ENCODE measurements at regions not wholly inside any gene's neighbourhood (a gene's known extent, or its start where the extent isn't known, plus 50 kb on each side); places are given as distances from the start of the nearest gene placed in this dataset.
"Not testable (repeated sequence)": the region's sequence is repeated elsewhere in the genome, so short reads cannot be mapped to it uniquely, and the experiment has no call there.

DNA sequence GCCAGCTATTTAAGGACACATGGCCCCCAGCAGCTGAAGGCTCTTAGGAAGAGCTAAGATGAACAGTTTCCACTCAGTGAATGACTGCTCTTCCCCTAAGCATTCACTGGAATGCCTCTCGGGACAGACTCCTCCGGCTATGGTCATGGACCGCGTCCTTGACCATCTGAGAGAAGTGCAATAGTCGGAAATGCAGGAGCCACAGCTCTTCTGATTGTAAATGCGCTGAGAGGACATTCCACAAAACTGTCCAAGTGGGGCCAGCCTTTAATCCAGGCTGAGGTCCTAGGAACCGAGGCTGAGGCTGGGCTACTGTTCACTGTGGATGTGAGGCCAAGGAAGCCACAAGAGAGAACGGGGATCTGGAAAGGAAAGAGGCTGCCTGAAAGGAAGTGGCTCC, 162.0 kb upstream of the TMEM72 start:
- no peak for DNase-seq

DNA sequence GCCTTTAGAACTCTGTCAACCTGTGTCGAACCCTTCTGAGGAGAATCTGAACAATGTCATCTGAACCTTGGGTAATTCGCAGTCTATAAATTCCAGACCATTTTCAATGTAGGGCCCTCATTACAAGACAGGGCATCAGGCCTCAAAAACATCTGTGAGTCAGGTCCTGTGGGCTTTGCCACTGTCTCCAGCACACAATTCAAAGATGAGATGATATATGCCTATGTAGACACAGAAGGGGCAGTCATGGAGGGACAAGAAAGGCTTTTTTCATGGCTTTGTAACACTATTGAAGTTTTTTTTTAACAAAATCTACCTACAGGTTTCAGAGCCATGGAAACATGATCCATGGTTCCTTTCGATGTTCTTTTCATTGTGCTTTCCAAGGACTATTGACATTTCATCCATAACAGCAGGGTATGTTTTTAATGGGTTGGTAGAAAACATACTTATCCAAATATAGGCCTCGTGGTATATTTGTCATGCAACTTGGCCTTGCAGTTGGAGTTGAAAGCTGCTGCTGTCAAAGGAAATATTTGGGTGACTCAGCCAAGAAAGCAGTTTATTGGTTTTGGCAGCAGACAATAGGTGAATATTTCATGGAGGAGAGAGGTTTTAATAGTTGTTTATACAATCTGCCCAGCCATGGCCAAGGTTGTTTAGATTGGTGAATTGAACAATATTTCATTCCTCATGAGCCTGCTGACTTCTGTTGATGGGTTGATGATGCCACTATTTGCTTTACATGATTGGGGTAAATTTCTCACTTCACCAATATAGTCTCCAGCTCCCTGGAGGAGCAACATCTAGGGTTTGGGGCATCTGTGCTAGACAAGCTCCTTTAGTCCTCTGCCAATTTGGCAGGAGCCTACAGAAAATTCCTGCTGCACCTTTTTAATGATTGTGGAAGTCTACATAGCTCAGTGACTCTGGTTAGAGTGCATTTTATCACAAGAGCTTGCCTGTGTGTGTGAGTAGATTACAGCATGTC, 158.4 kb upstream of the TMEM72 start:
- DNase-seq = no peak

DNA sequence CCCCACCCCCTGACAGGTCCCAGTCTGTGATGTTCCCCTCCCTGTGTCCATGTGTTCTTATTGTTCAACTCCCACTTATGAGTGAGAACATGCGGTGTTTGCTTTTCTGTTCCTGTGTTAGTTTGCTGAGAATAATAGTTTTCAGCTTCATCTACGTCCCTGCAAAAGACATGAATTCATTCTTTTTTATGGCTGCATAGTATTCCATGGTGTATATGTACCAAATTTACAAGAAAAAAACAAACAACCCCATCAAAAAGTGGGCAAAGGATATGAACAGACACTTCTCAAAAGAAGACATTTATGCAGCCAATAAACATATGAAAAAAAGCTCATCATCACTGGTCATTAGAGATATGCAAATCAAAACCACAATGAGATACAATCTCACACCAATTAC, 156.8 kb upstream of the TMEM72 start:
- not testable (repeated sequence) for DNase-seq

DNA sequence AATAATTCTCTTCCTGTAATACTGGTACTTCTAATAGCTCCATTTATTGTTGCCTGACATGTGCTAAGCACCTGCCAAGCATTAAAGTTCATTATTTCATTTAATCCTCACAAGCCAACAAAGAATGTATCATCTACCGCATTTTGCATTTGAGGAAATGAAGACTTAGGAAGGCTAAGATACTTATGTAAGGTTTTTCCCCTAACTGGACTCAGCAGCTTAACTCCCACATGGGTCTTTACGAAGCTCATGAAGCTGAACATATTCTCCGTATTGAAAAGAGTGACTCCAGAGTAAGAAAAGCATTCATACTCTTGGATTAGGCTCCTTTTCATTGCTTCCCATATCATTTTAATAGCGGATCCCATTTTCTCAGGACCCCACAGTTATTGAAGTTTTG, 155.7 kb upstream of the TMEM72 start:
- no peak for DNase-seq

DNA sequence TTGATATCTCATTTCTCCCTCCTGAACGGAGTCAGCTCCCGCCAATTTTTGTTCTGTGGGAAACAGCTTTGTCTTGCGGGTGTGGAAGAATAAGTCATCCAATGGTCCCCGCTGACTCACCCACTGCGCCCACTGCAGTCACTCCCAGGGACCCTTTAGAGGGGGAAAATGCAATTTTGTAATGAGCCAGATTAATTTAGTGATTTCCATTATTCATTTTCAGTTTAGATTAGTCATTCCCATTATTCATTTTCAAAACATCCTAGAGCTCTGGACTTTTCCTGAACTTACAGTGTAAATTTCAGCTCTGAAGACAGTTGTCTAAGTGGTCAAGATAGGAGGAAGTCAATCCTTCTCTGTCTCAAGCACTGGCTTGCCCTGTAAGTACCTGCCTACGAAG, 154.9 kb upstream of the TMEM72 start:
- DNase-seq = no peak

DNA sequence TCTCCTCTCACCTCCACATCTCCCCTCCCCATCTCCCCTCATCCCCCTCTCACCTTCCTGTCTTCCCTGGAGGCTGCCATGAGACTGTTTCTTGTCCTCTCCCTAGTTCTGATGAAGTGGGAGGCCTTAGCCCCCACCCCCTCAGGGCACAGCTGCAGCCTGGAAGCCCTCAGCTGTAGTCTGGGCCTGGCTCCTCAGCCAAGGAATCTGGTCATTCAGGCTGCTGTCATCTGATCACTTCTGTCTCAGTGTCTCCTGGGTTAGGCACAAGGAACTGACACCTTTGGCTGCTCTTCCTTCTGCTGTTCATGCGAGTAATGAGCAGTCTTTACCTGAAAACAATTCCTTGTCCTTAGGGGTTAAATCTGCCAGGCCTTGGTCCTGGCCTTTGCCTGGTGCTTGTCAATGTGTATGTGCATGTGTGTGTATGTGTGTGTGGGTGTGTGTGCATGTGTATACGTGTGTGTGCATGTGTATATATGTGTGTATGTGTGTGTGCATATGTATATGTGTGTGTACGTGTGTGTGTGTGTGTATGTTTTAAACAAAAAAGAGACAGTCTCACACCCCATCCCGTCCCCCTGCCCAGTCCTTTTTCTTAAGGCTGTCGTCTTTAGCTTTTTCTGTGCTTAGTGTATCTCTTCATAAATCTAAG, 153.5 kb upstream of the TMEM72 start:
- DNase-seq = peak; percentile 88

DNA sequence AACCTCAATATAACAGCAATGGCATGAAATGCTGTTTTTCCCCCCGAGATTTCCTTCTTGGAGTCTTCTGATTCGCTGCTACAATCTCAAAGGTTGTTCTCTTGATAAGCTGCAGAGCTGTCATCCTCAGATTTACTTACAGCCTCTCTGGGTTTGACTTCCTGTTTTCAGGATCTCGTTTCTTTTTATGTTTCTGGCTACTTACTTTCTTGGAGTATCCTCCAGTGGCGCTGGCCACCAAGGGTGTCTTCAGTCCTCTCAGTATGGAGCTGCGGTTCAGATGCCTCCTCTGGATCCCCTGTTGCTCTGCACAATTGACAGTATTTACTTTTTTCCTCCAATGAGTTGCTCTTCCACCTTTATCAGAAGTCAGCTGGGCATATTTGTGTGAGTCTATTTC, 152.0 kb upstream of the TMEM72 start:
- no peak for DNase-seq

DNA sequence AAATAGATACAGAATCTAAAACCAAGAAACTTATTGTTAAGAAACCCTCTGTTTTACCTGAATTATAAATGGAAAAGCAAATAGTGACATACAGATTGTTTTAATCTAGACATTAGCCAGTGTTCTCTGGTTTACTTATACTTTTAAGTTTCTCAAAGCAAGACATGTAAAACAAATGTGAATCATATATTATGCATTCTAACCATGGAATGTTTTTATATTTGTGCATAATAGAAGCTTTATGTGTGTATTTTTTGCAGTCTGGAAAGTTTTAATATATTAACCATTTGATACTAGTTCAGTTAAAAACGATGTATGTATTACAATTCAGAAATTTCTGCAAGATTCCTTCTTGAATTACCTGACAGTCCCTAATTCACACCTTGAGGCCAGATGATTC, 150.6 kb upstream of the TMEM72 start:
- no peak for DNase-seq

DNA sequence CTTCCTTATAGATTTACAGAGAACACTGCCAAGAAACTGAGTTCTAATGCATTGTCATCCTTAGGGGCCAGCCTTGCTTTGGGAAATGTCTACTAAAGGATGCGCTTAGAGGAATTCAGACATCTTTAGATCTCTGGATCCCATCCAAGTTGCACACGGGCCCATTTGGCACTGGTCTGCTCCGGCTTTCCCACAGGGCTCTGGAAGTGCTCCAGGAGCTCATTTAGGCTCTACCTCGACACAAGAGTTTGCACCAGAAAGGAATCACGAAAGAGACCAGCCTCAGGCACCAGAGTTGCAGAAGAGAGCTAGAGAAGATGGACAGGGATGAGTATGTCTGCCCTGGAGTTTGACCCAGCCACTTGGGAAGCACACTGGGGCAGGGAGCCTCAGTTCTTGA, 150.1 kb upstream of the TMEM72 start:
- DNase-seq = no peak

DNA sequence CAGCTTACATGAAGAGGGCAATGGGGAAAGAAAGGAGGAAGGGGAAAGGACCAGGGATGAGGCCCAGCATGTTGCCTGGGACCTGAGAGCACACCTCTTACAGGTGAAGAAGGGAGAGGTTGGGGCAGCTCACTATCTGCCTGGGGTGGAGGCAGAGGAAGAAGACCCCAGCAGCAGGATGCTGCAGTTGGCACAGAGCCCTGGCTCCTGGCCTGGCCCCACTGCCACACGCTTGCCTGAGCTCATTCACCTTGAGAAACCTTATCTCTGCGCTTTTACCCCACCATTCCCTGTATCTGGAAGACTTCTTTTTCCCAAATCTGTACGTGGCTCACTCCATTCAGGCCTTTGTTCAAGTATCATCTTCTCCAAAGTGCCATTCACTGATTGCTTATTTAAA, 147.8 kb upstream of the TMEM72 start:
- DNase-seq = no peak

DNA sequence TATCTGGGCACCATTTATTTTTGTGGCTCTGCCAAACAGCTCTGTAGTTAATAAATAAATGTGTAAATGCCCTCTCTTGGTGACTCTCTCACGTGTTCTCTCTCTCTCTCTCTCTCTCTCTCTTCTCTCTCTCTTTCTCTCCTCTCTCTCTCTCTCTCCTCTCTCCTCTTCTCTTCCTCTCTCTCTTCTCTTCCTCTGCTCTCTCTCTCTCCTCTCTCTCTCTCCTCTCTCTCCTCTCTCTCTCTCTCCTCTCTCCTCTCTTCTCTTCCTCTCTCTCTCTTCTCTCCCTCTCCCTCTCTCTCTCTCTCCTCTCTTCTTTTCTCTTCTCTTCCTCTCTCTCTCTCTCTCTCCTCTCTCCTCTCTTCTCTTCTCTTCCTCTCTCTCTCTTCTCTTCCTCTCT, 145.8 kb upstream of the TMEM72 start:
- no peak for DNase-seq

DNA sequence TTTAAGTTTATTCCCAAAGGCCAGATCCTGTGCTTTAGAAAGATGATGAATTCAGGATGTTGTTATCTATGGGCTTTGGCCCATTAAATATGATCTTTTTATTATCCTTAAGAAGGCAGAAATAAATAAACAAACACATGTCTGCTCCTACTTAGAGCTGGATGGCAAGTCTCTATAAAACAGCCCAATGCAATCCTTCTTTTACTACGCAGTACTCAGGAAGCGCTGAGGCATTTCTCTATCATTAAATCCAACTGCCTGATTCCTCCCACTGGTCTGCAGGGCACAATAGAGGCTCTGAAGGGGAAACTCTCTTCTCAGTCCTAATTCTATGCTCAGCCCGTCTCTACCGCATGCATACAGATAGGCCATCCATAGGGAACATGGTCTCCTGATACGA, 144.5 kb upstream of the TMEM72 start:
- DNase-seq = no peak

DNA sequence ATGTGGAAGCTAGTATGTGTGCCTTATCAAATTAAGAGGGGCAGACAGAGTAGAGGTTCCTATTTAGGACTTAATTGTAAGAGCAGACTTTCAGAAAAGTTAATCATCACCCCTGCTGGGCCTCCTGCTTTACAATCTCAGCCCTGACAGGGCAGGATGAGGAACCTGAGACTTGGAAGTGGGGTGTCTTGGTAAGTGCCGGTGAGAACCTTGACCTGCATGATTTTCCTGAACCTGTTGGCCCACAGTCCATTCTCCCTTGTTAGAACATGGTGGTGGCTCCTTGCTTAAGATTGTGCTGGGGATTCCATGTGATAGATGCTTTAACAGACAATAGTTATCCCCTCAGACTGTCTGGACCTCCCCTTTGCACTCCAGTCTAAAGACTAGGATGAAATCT, 141.7 kb upstream of the TMEM72 start:
- DNase-seq = no peak

DNA sequence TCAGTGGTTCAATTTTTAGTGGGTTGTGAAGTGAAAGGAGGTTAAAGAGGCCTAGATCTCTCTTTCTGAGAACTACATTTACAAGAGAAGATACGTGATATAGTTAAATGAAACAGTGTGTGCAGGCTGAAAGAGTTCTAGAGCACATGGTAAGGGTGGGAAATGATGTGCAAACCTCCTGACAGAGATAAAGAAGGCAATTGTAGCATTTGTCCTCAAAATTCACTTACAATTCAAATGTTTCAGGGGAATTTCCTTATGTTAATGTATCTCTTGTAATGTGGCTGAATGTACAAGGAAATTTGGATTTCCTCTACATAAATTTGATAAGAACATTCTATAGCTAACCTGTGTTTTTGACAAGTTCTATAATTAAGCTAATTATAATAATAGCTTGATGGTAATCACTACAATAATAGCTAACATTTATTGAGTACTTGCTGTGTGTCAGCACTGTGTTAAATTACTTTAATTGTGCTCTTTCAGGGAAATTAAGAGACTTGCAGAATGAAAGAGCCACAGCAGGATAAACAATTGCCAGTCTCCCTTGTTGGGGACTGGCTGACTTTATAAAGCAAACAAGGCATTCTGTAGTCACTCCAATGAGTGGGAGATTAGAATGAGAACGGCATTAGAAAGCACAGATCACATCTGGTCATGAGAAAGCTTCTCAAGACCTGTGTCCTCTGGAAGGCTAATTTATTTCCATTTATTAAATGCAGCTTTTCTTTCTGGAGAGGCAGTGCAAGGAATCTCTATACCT, 139.7 kb upstream of the TMEM72 start:
- DNase-seq = no peak

DNA sequence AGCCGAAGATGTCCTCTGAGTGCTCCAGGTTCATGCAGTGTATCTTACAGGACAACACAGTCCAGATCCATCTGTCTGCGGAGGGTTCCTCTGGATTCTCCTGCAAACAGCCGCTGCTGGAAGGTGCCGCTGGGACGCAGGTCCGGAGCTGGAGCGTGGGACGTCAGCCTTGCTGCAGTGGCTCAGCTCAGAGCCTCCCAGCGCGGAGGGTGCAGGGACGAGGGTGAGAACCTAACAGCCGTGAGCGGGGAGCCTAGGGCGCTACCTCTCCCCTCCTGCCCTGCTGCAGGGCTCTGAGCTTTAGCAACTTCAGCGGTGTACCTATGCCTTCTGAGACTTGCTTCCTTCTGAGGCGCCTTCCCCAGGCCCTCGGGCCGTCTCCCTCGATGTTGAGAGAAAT, 137.6 kb upstream of the TMEM72 start:
- no peak for DNase-seq

DNA sequence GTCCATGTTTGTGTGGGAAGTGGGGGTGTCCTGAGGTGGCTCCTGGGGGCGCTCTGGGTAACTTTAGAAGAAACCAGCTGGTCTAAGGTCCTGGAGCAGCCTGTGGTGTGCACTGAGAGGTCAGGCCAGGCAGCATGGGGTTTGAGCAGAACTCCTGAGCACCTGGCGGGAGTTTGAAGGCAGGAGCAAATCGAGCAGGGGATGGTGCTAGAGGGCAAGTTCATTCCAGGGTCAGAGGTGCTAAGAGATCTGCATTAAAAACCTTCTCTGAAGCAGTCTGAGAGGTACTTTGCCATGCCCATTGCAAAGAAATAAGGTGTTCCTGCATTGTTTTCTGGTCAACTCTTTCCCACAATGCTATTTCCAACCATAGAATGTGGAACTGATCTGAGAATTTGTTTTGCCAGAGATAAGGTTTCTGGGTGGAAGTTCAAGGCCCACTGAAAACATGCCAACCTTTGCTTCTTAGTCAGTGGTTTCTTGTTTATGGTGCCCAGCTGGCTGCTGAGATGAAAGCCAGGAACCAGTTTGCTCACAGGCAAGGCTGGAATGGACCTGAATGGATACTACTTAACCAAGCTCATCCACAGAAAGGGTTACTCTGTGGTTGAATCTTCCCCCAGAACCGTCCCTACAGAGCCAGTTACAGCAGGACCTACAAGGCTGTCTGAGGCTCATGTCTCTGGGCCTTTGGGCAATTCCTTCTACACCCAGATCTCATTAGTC, 136.3 kb upstream of the TMEM72 start:
- no peak for DNase-seq

DNA sequence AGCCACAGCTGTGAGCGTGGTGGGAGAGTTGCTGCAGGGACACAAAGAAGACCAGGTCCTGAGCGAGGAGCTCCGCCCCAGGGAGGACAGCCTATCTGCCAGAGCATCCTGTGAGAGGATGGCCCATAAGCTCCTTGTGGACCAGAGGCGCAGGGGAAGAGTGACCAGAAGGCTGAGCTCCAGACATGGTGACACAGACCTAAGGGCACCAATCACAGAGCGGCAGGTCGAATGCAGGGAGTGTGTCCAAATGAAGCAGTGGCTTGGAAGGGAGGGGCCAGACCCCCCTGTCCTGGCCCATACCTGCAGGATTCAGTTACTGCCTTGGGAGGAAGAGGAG, 135.8 kb upstream of the TMEM72 start:
- no peak for DNase-seq

DNA sequence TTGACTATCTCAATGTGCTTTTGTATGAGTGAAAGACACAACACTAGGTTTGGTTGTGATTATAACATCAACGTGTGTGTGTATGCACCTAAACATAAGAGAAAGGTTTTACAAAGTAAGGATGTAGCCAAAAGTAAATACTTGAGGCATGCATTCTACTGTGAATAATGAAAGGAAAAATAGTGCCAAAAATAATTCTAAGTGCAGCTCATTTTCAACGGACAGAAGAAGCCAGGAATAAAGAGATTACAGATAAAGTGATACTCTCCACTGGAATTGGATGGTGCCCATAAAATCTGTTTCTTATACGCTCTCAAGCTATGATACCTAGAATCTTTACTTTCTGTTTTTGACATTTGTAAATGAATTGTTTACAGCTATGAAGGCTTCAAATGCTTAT, 135.0 kb upstream of the TMEM72 start:
- no peak for DNase-seq

DNA sequence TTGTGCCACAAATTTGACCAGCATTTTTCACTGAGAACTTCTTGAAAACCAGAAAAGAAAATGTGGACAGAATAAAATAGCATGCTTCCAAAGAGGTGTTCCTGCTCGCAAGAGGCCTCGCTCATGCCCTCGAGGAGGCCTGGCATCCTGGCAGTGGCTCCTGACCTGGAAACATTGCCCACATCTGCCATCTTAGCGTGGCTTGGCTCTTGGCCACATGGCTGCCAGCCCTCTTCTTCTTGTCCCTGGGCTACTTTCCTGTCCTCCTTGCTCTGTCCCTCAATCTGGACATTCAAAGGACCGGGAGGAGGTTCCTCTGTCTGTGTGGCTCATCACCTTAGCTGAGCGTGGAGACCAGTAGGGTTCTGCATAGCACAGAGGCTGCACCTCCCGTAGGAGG, 131.6 kb upstream of the TMEM72 start:
- DNase-seq = no peak

DNA sequence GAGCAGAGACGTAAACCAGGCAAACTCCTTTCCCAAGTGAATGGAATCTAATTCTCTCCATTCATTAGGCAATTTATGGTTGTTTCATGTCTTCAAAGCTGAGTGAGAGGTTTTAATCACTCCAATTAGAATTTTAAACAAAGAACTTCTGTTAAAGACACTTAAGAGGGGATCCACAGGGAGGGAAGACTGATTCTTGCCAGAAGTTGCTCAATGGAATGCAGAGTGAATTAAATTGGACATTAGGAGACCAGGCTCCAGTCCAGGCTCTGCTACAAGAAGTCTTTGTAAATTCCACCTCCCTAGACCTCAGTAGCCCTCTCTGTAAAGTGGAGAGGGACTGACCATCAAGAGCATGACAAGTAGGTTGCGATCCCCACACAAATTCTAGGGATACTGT, 130.7 kb upstream of the TMEM72 start:
- no peak for DNase-seq

DNA sequence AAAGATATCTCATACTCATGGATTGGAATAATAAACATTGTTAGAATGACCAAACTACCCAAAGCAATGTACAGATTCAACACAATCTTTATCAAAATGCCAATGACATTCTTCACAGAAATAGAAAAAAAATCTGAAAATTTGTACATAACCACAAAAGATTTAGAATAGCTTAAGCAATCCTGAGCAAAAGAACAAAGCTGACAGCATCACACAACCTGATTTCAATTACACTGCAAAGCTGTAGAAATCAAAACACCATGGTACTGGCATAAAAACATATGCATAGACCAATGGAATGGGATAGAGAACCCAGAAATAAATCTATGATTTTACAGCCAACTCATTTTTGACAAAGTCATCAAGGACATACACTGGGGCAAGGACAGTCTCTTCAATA, 130.0 kb upstream of the TMEM72 start:
- DNase-seq = no peak

DNA sequence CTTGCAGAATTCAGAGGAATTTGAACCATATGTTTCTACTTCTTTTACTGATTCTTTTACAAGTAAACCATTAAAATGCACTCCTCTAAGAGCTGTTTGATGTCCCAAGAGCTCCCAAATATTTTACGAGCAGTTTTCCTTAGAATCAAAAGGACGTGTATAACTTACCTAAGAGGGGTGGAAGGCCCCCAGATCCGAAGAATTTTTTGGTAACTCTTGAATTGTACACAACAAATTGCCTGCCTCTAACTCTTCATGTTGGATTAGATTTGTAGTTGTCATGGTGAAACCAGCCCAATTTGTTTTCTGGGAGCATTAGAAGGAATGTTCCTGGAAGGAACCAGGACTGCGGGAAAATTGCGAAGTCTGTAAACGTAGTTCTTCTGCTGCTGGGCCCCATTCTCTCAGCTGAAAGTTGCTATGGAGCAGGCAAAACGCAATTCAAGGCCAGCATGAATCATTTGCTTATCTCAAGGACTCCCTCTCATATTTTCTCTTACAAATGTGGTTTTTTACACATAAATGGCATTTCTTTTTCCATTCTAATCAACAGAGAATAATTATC, 124.8 kb upstream of the TMEM72 start:
- DNase-seq = peak; percentile 65
